GM21381 (cell line): ENCODE measurements at regions not wholly inside any gene's neighbourhood (a gene's known extent, or its start where the extent isn't known, plus 50 kb on each side); places are given as distances from the start of the nearest gene placed in this dataset.
A peak's percentile ranks its signal among the peaks of the same experiment; 100 is the strongest.
"Not testable (repeated sequence)": the region's sequence is repeated elsewhere in the genome, so short reads cannot be mapped to it uniquely, and the experiment has no call there.

Experiments
- ATAC-seq: cut with Tn5 transposase; IDR thresholded peaks from one replicate; pipeline ENCODE4 v1.9.1; 2021; ENCODE audit warnings: mild to moderate bottlenecking, moderate library complexity; ENCODE audit not compliant: unreplicated experiment

GRCh38 chr12:27133022-27133590 is 50.7 kb upstream of the C12orf71 start:
- ATAC-seq, result peak; percentile 57

- ATAC-seq, result no peak
Measured at GRCh38 chr12:27140478-27140969, 58.1 kb upstream of the C12orf71 start.

GRCh38 chr12:27142101-27142721 is 59.8 kb upstream of the C12orf71 start:
- ATAC-seq, result no peak

GRCh38 chr12:27143256-27144069 is 61.1 kb upstream of the C12orf71 start:
- no peak for ATAC-seq

GRCh38 chr12:27145725-27146124 is 63.3 kb upstream of the C12orf71 start:
- peak; percentile 52 for ATAC-seq

GRCh38 chr12:27148373-27148772 is 66.0 kb upstream of the C12orf71 start:
- ATAC-seq, result no peak

GRCh38 chr12:27148791-27149190 is 66.4 kb upstream of the C12orf71 start:
- ATAC-seq, result no peak

GRCh38 chr12:27151479-27151878 is 69.1 kb upstream of the C12orf71 start:
- no peak for ATAC-seq

GRCh38 chr12:27158297-27158696 is 75.9 kb upstream of the C12orf71 start:
- no peak for ATAC-seq

GRCh38 chr12:27161458-27162228 is 79.3 kb upstream of the C12orf71 start:
- ATAC-seq, result no peak

GRCh38 chr12:27162229-27162537 is 79.8 kb upstream of the C12orf71 start:
- ATAC-seq, result no peak

GRCh38 chr12:27163048-27163715 is 80.8 kb upstream of the C12orf71 start:
- ATAC-seq, result no peak

- ATAC-seq, result no peak
Measured at GRCh38 chr12:27163894-27164293, 80.2 kb upstream of the STK38L start.

GRCh38 chr12:27164330-27165040 is 79.6 kb upstream of the STK38L start:
- no peak for ATAC-seq

GRCh38 chr12:27165958-27166357 is 78.1 kb upstream of the STK38L start:
- ATAC-seq, result not testable (repeated sequence)

- ATAC-seq, result not testable (repeated sequence)
Measured at GRCh38 chr12:27171494-27171893, 72.6 kb upstream of the STK38L start.

GRCh38 chr12:27176765-27177164 is 67.3 kb upstream of the STK38L start:
- ATAC-seq, result no peak

- ATAC-seq, result no peak
Measured at GRCh38 chr12:27177706-27178105, 66.4 kb upstream of the STK38L start.

- no peak for ATAC-seq
Measured at GRCh38 chr12:27178255-27178654, 65.8 kb upstream of the STK38L start.

- no peak for ATAC-seq
Measured at GRCh38 chr12:27178723-27179399, 65.2 kb upstream of the STK38L start.
